ENCODE measurements at regions not wholly inside any gene's neighbourhood (a gene's known extent, or its start where the extent isn't known, plus 50 kb on each side); places are given as distances from the start of the nearest gene placed in this dataset.

GRCh38 chr5:166428264-166428803 lies 1863.1 kb upstream of the WWC1 start:
- no peak for TF ChIP-seq ESRRG (CRISPR knock-in tag; IDR thresholded peaks at IDR 0.05)
- no peak for TF ChIP-seq PATZ1 (CRISPR knock-in tag; IDR thresholded peaks at IDR 0.05; ENCODE audit: borderline replicate concordance)
- TF ChIP-seq TOX (CRISPR knock-in tag; IDR thresholded peaks at IDR 0.05; ENCODE audit: borderline replicate concordance): no peak
- no peak for TF ChIP-seq CSDC2 (CRISPR knock-in tag; IDR thresholded peaks at IDR 0.05)
- no peak for TF ChIP-seq POU6F1 (CRISPR knock-in tag; IDR thresholded peaks at IDR 0.05; ENCODE audit: borderline replicate concordance, low read depth)
- no peak for TF ChIP-seq ZNF8 (CRISPR knock-in tag; IDR thresholded peaks at IDR 0.05)
- no peak for TF ChIP-seq ZFP30 (CRISPR knock-in tag; IDR thresholded peaks at IDR 0.05)
- TF ChIP-seq RARB (CRISPR knock-in tag; IDR thresholded peaks at IDR 0.05): no peak
- TF ChIP-seq SNAI2 (CRISPR knock-in tag; IDR thresholded peaks at IDR 0.05): no peak
- no peak for TF ChIP-seq TCF4 (CRISPR knock-in tag; IDR thresholded peaks at IDR 0.05; ENCODE audit: borderline replicate concordance)
- no peak for TF ChIP-seq TSHZ2 (CRISPR knock-in tag; IDR thresholded peaks at IDR 0.05)
- no peak for TF ChIP-seq BACH2 (CRISPR knock-in tag; IDR thresholded peaks at IDR 0.05; ENCODE audit: borderline replicate concordance)
- TF ChIP-seq ZFP3 (CRISPR knock-in tag; IDR thresholded peaks at IDR 0.05): no peak
- TF ChIP-seq GLIS3 (CRISPR knock-in tag; IDR thresholded peaks at IDR 0.05): no peak
- TF ChIP-seq ISL1 (CRISPR knock-in tag; IDR thresholded peaks at IDR 0.05): no peak
- no peak for TF ChIP-seq PPARA (CRISPR knock-in tag; IDR thresholded peaks at IDR 0.05; ENCODE audit: borderline replicate concordance)
- no peak for TF ChIP-seq ZNF565 (CRISPR knock-in tag; conservative IDR thresholded peaks at IDR 0.05; ENCODE audit: low read depth)
- no peak for TF ChIP-seq CSRNP3 (CRISPR knock-in tag; IDR thresholded peaks at IDR 0.05)
- no peak for ATAC-seq

GRCh38 chr5:166430491-166431319 lies 1860.7 kb upstream of the WWC1 start:
- ATAC-seq: no peak
- TF ChIP-seq OSR1 (CRISPR knock-in tag; IDR thresholded peaks at IDR 0.05) (no peak), ISL1 (CRISPR knock-in tag; IDR thresholded peaks at IDR 0.05) (no peak), ZNF70 (CRISPR knock-in tag; IDR thresholded peaks at IDR 0.05) (no peak), CSDC2 (CRISPR knock-in tag; IDR thresholded peaks at IDR 0.05) (no peak), PATZ1 (CRISPR knock-in tag; IDR thresholded peaks at IDR 0.05; ENCODE audit: borderline replicate concordance) (no peak), ESRRG (CRISPR knock-in tag; IDR thresholded peaks at IDR 0.05) (no peak), SNAI2 (CRISPR knock-in tag; IDR thresholded peaks at IDR 0.05) (no peak), ZNF565 (CRISPR knock-in tag; conservative IDR thresholded peaks at IDR 0.05; ENCODE audit: low read depth) (no peak), RARB (CRISPR knock-in tag; IDR thresholded peaks at IDR 0.05) (no peak), POU6F1 (CRISPR knock-in tag; IDR thresholded peaks at IDR 0.05; ENCODE audit: borderline replicate concordance, low read depth) (no peak), GLIS3 (CRISPR knock-in tag; IDR thresholded peaks at IDR 0.05) (no peak), ZFP3 (CRISPR knock-in tag; IDR thresholded peaks at IDR 0.05) (no peak), BACH2 (CRISPR knock-in tag; IDR thresholded peaks at IDR 0.05; ENCODE audit: borderline replicate concordance) (no peak)

Measured in SK-N-SH treated with all-trans-retinoic acid at 6 μM for 48 hours (cell line).